Stomach smooth muscle (tissue), 2 donors: ENCODE measurements at regions not wholly inside any gene's neighbourhood (a gene's known extent, or its start where the extent isn't known, plus 50 kb on each side); places are given as distances from the start of the nearest gene placed in this dataset.

Experiments used
- H3K27ac ChIP-seq: one replicate; pipeline ENCODE4 v1.7.0; 2013; ENCODE audit warnings: mild to moderate bottlenecking, low read length, inconsistent platforms
- H3K27me3 ChIP-seq, 2 donors: one replicate each; pipeline ENCODE4 v1.7.0; 2013; ENCODE audit warnings: low read length in 2 of 2; ENCODE audit not compliant: insufficient read depth in 2 of 2, control insufficient read depth in 1 of 2
- H3K36me3 ChIP-seq, 2 donors: one replicate each; pipeline ENCODE4 v1.7.0; 2013; ENCODE audit warnings: low read length in 2 of 2; ENCODE audit not compliant: control insufficient read depth in 2 of 2, insufficient read depth in 2 of 2
- H3K4me1 ChIP-seq: one replicate; pipeline ENCODE4 v1.7.0; 2013; ENCODE audit warnings: low read length; ENCODE audit not compliant: control insufficient read depth, insufficient read depth
- H3K4me3 ChIP-seq, 2 donors: one replicate each; pipeline ENCODE4 v1.7.0; 2013; ENCODE audit warnings: low read length in 2 of 2
- H3K9ac ChIP-seq, 2 donors: one replicate each; pipeline ENCODE4 v1.7.0; 2013; ENCODE audit warnings: low read length in 2 of 2, mild to moderate bottlenecking in 1 of 2
- H3K9me3 ChIP-seq, 2 donors: one replicate each; pipeline ENCODE4 v1.7.0; 2013; ENCODE audit warnings: low read length in 2 of 2; ENCODE audit not compliant: control insufficient read depth in 2 of 2
- donor health status: healthy.
- donor health status: Pancreatic carcinoma.

DNA sequence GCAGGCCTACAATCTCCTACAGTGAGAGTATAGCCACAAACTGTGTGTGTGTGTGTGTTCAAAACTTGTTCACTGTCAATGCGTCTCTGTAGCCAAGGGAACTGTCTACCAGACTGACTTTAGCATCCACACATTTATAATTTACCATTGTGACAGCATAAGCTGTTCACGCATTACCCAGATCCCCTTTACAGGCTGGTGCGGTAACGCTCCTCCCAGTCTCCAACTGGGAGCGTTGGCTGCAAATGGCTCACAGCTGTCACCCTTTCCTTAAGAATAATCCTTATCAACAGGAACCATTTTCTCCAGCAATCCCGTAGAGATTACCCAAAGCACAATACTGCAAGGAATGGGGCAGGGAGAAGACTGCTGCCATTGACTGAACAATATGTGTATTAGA is 199.5 kb downstream of the GPAM start:
- no peak overlapping the region for H3K9ac ChIP-seq
- H3K36me3 ChIP-seq: no peaks in the 10 kb centered on the region
- H3K27ac ChIP-seq: no peak overlapping the region
- no peaks in the 10 kb centered on the region for H3K9me3 ChIP-seq
- H3K27me3 ChIP-seq: no peaks in the 10 kb centered on the region
- no peak overlapping the region for H3K4me3 ChIP-seq
- no peaks in the 10 kb centered on the region for H3K4me1 ChIP-seq

DNA sequence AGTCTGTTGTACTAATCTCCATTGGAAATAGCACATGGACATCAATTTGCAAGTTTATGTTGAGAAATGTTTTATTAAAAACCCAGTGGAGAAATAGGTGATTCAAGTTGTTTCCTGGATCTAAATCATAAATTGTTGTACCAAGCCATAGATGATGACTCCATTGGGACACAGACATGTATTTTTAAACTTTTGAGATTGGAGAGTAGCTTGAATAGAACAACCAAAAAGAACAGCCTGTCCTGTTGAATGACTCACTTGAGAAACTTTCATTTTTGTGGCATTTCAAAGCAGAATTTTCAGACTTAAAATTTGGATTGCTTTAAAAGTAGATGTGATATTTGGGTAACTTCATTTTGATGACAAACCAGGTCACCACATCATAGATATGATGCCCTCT is 197.5 kb downstream of the GPAM start:
- Histone ChIP-seq H3K4me3 (no peak overlapping the region), H3K27ac (no peak overlapping the region), H3K27me3 (no peaks in the 10 kb centered on the region), H3K9me3 (no peaks in the 10 kb centered on the region), H3K36me3 (no peaks in the 10 kb centered on the region), H3K9ac (no peak overlapping the region), H3K4me1 (peaks cover 3% of the 10 kb centered on the region)

DNA sequence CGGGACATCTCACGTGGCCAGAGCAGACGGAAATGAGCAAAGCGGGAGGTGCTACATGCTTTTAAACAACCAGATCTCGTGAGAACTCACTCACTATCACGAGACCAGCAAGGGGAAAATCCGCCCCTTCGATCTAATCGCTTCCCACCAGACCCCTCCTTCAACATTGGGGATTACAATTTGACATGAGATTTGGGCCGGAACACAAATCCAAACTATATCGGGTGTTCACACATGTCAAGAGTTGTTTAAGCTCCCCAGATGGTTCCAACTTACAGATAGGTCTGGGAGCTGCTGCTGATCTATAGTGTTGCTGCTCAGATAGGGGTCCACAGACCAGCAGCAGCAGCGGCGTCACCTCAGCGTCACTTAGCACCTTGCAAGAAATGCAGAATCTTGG is 194.9 kb downstream of the GPAM start:
- Histone ChIP-seq H3K4me1 (peaks cover 3% of the 10 kb centered on the region), H3K27ac (no peak overlapping the region), H3K9ac (no peak overlapping the region)

DNA sequence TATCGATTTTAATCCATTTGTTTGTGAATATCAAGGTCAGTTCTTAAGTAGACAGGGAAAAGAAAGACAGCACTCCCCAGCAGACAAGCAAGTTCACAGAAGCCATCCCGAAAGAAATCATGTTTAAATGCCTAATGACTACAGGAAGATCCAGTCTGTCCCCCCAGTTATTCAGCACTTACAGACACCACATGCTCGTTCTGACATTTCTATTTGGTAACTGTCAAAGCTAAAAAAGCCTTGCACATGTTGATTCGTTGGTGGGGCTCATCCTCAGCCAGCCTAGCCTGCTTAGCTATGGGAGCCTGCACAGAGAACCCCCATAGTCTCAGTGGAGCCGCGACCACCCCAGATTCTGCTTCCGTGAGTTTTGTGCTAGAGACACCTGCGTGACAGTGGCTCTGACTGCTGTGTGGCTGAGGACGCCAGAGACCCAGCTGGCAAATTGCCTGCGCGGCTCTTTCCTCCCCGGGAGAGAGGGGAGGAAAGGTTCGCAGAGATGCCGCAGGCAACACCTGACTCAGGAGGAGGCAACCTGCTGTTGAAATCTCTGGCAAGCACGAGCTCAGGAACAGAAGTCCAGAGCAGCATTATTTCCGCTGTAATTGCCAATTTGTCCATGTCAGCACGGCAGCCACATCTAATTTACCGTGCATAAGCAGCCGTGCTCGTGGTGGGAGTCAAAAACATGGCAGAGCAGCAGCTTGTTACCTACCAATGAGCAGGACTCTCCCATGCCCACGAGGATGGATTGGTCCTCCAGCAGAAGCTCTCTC is 194.2 kb downstream of the GPAM start:
- H3K4me3 ChIP-seq: no peak overlapping the region
- H3K9me3 ChIP-seq: no peaks in the 10 kb centered on the region
- H3K36me3 ChIP-seq: no peaks in the 10 kb centered on the region
- no peak overlapping the region for H3K27ac ChIP-seq
- no peak overlapping the region for H3K9ac ChIP-seq
- H3K4me1 ChIP-seq: peaks cover 3% of the 10 kb centered on the region
- H3K27me3 ChIP-seq: no peaks in the 10 kb centered on the region

More for the DNA sequence above, 194.9 kb downstream of the GPAM start:
- H3K4me3 ChIP-seq: no peak overlapping the region
- H3K9me3 ChIP-seq: no peaks in the 10 kb centered on the region
- H3K36me3 ChIP-seq: no peaks in the 10 kb centered on the region
- H3K27me3 ChIP-seq: no peaks in the 10 kb centered on the region

DNA sequence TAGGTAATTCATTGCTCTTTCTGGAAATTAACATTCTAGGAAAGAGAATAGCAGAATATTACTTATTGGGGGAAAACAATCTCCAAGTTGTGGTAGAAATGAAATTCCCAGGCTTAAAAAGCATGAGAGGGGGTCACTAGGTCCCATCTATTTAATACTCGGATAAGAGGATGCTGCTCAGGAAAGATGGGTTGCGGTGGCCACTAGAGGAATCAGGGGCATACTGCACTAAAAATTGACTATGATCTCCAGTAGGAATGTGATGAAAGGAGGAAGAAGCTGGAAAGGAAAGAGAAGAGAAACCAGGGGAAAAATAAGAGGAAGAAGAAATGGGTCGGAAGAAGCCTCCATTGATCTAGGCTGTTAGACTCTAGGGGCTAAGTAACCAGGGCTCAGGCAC is 192.8 kb downstream of the GPAM start:
- no peak overlapping the region for H3K27ac ChIP-seq
- peaks cover 3% of the 10 kb centered on the region for H3K4me1 ChIP-seq
- H3K9ac ChIP-seq: no peak overlapping the region
- peaks cover 0 to 2% of the 10 kb centered on the region in 2 donors for H3K27me3 ChIP-seq
- H3K9me3 ChIP-seq: no peaks in the 10 kb centered on the region
- H3K36me3 ChIP-seq: no peaks in the 10 kb centered on the region
- no peak overlapping the region for H3K4me3 ChIP-seq

DNA sequence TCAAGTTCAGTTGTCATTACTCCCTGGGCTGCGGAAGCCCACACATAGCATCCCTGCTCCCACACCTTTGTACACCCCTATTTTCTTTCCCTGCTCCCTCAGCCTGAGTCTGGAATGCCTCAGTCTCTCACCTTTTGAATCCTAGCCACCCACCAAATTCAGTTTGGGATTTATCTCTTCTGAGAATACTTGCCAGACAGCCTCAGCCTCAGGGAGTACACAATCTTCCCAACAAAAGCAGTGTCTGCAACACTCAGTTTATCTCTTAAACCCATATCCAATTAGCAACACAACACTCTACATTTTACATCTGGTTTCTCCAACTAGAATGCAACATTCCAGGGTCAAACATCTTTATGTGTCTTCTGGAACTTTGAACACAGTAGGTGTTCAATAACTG is 190.2 kb downstream of the GPAM start:
- Histone ChIP-seq H3K36me3 (no peaks in the 10 kb centered on the region), H3K4me1 (peaks cover 3% of the 10 kb centered on the region), H3K27ac (no peak overlapping the region), H3K9ac (no peak overlapping the region), H3K27me3 (peaks cover 0 to 3% of the 10 kb centered on the region in 2 donors), H3K9me3 (peaks cover 0 to 3% of the 10 kb centered on the region in 2 donors), H3K4me3 (no peak overlapping the region)

DNA sequence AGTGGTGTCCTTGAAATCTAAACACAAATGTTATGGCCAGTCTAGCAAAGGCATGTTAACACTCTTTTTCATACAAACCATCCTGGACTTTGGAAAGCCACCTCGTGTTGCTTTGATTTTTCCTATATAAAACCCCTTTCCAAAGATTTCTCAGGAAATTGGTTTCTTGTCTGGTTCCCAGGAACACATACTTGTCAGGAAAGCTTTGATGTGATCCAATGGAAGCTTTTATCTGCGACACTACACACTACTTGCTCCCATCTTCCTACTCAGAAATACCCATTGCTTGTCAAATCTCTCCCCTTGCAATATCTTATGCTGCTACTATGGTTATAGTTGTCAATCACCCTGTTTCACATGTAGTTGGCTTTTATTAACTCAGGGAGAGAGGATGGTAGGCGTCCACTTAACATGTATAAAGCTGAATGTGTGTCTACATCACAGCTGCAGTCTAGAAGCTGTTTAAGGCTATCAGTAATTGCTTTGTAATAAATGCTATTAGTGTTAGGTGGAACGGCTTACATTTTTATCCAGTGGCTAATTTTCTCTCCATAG is 189.6 kb downstream of the GPAM start:
- Histone ChIP-seq H3K4me3 (no peak overlapping the region), H3K27me3 (peaks cover 0 to 3% of the 10 kb centered on the region in 2 donors), H3K4me1 (peaks cover 3% of the 10 kb centered on the region), H3K36me3 (no peaks in the 10 kb centered on the region), H3K9ac (no peak overlapping the region), H3K27ac (no peak overlapping the region), H3K9me3 (peaks cover 0 to 3% of the 10 kb centered on the region in 2 donors)

DNA sequence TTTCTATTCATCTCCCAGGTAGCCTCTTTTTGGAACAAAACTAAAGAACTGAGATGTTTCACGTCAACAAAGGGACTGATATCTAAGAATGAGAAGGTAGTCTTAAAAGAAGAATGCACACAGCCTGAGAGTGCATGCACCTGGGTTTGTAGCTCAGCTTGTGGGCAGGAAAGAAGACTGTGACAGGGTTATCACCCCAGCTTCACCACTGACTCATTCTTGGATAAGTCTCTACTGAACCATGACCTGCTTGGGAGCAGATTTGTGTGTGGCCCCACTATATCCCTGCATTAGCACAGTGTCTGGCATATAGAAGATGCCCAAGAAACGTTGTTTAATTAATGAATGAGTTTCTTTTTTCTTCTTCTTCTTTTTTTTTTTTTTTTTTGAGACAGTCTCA is 187.5 kb downstream of the GPAM start:
- no peaks in the 10 kb centered on the region for H3K36me3 ChIP-seq
- peaks cover 0 to 3% of the 10 kb centered on the region in 2 donors for H3K27me3 ChIP-seq
- no peak overlapping the region for H3K4me3 ChIP-seq
- H3K9ac ChIP-seq: no peak overlapping the region
- H3K4me1 ChIP-seq: no peaks in the 10 kb centered on the region
- H3K27ac ChIP-seq: no peak overlapping the region
- peaks cover 0 to 3% of the 10 kb centered on the region in 2 donors for H3K9me3 ChIP-seq

DNA sequence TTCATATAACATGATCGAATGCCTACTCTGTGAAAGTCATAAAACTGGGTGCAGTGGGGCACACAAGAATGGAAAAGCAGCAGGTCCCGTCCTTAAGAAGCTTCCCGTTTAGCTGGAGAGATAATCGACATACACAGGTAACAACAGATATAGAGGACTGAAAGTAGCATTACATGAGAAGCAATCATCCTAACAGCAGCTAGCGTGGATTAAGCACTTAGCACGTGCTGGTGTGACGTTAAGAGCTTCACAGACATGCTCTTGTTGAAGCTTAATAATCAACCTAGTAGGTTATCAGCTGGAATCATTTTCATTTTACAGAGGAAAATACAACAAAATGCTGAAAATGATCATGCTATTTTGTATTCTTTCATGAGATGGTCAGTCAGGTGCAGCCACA is 184.8 kb downstream of the GPAM start:
- Histone ChIP-seq H3K27ac (no peak overlapping the region), H3K4me3 (no peak overlapping the region), H3K27me3 (peaks cover 0 to 3% of the 10 kb centered on the region in 2 donors), H3K4me1 (no peaks in the 10 kb centered on the region), H3K36me3 (no peaks in the 10 kb centered on the region), H3K9me3 (peaks cover 0 to 3% of the 10 kb centered on the region in 2 donors), H3K9ac (no peak overlapping the region)

DNA sequence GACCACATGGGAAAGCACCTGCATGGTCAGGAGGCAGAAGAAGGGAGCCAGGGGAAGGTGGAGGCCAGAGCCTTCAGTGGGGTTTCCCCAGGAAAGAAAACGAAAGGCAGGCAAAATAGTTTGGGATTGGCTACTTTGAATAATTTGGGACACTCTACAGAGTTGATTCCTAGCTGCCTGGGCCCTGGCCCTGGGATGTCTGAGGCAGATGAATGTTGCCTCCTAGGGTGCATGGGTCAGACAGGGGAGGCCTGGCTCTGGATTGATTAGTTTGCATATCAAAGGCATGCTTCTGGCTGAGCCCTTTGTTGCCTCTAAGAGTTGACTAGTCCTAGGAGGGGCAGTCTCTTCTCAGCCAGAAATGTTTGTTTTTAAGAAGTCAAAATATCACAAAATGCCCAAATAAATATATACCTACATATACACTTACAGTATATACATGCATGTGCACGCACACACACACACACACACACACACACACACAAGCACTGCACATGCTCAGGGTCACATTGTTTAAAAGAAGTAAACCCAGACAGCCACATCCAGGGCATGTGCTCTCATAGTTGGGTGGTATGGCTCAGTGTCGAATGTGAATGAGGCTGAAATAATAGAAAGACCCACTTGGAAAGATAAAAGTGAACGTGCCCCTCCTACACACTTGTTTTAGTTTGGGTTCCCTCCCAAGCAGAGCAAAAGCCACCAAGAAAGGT is 184.2 kb downstream of the GPAM start:
- H3K9ac ChIP-seq: no peak overlapping the region
- H3K27ac ChIP-seq: no peak overlapping the region
- peaks cover 0 to 3% of the 10 kb centered on the region in 2 donors for H3K27me3 ChIP-seq

DNA sequence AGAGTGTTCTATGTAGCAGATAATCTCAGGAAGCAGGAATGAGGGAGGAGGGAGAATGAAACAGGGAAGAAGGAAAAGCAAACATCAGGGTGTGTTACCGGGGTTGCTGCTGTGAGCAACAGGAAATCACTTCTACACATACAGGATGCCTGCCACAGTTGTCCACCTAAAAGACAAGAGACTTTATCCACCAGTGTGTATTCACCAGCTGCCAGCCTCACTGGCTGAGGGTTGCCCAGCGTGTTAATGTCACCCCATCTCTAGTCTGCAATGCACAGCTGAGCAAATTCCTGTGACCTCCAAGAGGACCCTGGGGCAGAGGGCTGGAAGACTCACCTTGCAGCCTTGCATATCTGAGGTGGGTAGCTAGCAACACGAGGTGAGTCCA is 183.7 kb downstream of the GPAM start:
- no peak overlapping the region for H3K9ac ChIP-seq
- no peak overlapping the region for H3K4me3 ChIP-seq
- peaks cover 0 to 3% of the 10 kb centered on the region in 2 donors for H3K9me3 ChIP-seq
- H3K4me1 ChIP-seq: no peaks in the 10 kb centered on the region
- no peak overlapping the region for H3K27ac ChIP-seq
- no peaks in the 10 kb centered on the region for H3K36me3 ChIP-seq
- H3K27me3 ChIP-seq: peaks cover 0 to 3% of the 10 kb centered on the region in 2 donors

More for the DNA sequence above, 184.2 kb downstream of the GPAM start:
- Histone ChIP-seq H3K36me3 (no peaks in the 10 kb centered on the region), H3K9me3 (peaks cover 0 to 3% of the 10 kb centered on the region in 2 donors), H3K4me1 (no peaks in the 10 kb centered on the region), H3K4me3 (no peak overlapping the region)
